ENCODE measurements at regions not wholly inside any gene's neighbourhood (a gene's known extent, or its start where the extent isn't known, plus 50 kb on each side); places are given as distances from the start of the nearest gene placed in this dataset.
"Not testable (repeated sequence)": the region's sequence is repeated elsewhere in the genome, so short reads cannot be mapped to it uniquely, and the experiment has no call there.

DNA sequence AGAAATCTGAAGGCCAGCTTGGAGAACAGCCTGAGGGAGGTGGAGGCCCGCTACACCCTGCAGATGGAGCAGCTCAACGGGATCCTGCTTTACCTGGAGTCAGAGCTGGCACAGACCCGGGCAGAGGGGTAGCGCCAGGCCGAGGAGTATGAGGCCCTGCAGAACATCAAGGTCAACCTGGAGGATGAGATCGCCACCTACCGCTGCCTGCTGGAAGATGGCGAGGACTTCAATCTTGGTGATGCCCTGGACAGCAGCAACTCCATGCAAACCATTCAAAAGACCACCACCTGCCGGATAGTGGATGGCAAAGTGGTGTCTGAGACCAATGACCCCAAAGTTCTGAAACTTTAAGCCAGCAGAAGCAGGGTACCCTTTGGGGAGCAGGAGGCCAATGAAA lies 318.4 kb downstream of the ZFHX3 start:
- DNase-seq: not testable (repeated sequence)

DNA sequence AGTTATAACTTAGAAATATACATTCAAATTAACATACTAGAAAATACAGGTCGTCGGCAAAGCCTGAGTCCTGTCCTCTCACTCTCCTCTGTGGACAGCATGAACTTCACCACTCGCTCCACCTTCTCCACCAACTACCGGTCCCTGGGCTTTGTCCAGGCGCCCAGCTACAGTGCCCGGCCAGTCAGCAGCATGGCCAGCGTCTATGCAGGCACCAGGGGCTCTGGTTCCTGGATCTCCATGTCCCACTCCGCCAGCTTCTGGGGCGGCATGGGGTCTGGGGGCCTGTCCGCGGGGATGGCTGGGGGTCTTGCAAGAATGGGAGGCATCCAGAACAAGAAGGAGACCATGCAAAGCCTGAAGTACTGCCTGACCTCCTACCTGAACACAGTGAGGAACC lies 319.4 kb downstream of the ZFHX3 start:
- DNase-seq: no peak

DNA sequence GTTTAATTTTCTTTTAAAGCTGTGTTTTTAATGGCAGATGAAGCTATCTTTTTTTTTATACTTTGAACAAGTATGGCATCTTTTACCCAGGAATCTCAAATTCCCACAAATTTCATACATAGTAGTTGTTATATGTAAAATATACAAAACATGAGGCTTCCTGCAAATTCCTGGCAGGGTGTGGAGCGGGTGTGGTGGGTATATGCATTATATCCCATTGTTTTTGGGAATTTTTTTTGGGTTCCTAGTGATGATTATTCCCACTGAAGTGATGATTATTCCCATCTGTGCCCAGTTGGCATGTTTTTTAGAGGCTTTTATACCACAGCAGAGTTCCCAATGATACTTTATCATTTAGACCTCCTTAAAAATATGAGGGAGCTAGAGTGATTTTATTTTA lies 320.4 kb downstream of the ZFHX3 start:
- no peak for DNase-seq

DNA sequence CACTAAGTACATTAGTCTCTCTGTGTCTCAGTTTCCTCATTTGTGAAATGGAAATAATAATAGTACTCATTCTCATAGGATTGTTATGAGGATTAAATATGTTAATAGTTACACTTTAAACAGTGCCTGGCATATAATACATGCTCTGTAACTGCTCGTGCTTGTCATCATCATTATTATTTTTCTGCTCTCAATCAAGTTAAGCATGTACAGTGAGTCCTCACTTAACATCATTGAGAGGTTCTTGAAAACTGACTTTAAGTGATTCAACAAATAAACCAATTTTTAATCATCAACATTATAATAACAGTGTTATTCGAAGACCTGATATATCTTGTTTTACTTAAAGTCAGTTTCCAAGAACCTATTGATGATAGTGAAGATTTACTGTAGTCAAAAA lies 322.3 kb downstream of the ZFHX3 start:
- DNase-seq: no peak

DNA sequence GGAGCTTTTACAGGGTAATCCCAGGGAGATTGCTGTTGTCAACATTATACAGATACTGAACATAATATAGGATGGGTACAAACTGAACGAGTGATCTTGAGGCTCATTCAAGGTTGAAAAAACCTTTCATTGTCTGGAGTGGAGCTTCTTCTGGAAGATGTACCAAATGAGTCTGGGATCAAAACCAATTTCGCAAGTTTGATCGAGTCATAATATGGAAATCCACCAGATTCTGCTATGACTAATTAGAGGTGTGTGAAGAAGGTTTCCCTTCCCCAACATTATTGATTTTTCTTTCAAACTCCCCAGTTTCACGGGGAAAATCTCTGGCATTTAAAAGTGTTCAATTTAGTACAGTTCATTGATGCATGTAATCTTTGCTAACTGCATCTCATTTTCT lies 324.1 kb downstream of the ZFHX3 start:
- DNase-seq: no peak

DNA sequence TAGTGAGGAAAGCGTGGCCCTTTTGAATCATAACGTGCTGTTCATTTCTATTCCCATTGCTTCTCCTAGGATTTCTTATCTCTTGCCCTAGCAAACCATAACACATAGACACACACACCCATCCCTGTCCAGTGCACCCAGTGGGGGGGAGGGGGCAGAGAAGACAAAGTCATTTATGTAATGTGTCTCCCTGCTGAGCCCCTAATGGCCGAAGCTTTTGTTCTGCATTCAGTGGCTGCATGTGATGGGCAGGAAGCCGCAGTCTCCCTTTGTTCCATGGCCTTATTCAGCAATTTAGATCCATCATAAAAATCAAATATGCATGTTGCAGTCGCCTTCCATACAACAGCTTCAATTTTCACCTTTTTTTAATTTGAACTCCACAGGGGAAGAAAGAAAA lies 325.4 kb downstream of the ZFHX3 start:
- no peak for DNase-seq

DNA sequence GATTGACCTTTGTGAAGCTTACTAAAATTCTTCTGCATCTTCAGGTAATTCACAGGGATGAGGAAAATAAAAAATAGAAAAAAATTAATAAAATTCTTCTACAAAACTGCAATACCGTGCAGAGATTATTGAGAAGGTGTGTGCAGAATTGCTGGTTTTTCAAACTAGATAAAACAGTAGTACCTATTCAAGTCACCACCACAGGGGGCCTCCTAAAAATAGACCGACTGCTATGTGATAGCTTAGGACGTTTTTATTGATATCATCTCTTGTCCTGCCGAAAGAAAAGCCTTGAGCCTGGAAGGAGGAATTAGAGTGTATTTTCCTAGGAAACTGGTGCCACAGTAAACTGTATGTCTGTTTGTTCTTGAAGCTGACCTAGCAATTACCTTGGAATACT lies 325.9 kb downstream of the ZFHX3 start:
- no peak for DNase-seq

DNA sequence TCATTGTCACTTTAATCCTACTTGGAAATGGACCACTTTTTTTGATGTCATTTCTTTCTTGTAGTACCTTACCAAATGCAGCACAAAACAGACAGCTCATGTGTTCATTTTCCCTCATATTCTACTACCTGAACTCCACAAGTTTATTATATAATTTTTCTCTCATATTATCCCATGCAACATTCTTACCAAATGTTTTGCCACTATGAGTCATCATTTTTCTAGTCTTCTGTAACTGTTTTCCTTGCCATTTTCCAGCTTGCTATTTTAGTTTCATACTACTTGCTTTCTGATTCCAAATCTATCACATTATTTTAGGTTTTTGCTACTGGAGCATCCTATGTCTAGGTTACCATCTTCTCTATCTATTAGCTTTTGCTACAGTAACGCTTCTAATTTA lies 332.7 kb downstream of the ZFHX3 start:
- no peak for DNase-seq

DNA sequence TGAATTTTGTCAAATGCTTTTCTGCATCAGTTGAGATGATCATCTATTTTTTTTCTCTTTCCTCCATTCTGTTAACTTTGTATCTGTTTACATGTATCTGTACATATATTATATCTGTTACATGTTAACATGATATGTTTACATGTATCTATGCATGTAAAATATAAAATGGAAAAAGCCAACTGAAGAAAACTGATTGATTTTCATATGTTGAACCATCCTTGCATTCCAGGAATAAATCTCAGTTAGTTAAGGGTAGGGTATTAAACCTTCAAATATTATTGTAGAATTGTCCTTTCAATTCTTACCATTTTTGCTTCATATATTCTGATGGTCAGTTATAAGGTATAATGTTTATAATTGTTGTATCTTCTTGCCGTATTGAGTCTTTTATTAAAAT lies 336.1 kb downstream of the ZFHX3 start:
- DNase-seq: no peak

DNA sequence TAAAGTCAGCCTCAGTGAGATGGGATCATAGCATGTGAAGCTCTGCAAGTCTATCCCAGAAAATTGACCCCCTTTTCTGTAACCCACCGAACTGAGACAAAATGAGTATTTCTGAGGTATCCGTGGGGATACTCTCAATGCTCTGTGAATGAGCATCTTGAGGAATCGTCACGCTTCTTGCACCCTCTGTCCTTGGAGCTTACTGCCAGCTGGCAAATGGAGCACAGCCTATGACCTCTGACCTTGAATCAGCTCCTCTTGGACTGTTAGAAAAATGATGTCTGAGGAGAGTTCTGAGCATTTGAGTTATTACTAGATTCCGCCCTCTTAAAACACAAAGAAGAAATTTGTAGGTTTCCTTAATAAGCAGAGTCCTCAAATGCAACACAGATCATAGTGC lies 342.1 kb downstream of the ZFHX3 start:
- no peak for DNase-seq

DNA sequence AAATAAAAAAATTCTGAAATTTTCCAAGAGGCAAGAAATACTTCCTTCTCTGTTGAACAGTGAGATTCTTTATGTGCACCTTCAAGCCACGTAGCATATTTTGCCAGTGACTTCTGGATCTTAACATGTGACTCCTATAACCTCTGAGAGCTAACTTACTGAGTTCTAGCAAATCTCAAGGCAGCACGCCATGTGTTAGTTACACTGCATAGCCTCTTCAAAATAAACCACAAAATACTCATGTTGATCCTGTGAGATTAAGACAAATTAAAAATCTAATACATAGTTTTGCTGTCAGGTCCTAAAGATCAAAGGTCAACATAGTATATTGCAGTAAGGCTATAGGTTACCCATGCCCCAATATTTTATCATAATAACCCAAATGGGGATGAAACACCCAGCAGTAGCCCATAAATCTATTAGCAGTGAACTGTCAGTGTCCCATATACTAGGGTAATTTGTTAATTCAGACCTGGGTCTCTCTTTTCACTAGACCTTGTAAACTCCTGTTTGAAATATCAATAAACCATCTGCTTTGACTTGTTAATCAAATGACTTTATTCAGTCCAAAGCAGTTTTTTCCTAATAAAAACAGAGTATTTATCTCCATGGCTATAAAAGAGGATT lies 343.1 kb downstream of the ZFHX3 start:
- no peak for DNase-seq

DNA sequence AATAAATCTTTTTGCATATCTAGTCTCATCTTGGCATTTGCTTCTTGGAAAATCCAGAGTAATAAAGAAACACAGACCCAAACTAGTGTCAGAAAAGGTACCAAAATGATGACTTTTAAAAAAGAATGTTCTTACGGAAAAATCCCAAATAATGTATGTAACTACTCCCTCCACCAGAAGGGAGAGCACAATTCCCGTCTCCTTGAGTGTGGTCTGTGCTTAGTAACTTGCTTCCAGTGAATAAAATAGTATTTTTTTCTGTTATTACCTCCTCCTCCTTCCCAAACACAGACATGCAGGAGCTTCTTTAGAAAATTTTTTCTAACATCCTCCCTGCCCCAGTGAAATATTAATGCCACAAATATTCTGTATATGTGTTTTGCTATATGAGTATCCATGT lies 358.1 kb downstream of the ZFHX3 start:
- no peak for DNase-seq

DNA sequence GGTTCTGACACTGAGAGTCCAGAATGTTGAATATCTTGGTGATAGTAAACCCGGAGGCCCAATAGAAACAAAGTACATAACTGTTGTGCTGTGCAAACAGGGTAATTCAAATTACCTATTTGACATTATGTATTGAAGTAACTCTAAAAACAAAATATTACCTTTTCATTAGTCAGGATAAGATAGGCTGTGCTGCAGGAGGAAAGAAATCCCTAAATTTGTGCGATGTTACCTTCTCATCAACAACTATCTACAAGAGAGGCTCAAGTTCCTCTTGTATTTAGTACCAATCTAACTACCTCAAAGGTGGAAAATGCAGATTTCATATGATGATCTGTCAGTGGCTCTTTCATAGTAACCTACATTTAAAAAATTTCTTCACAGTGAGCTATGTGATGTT lies 367.2 kb downstream of the ZFHX3 start:
- DNase-seq: no peak

DNA sequence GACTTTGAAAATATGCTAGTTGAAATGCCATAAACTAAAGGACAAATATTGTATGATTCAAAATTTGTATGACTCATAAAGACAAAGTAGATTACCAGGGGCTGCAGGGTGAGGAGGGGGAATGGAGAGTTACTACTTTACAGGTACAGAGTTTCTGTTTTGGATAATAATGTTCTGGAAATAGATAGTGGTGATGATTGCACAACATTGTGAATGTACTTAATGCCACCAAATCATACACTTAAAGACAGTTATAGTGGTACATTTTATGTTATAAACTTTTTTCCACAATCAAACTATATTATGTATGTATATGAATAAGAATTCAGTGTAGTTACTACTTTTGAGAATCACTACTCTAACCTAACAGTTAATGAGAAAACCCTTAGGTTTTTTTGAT lies 368.1 kb downstream of the ZFHX3 start:
- no peak for DNase-seq

DNA sequence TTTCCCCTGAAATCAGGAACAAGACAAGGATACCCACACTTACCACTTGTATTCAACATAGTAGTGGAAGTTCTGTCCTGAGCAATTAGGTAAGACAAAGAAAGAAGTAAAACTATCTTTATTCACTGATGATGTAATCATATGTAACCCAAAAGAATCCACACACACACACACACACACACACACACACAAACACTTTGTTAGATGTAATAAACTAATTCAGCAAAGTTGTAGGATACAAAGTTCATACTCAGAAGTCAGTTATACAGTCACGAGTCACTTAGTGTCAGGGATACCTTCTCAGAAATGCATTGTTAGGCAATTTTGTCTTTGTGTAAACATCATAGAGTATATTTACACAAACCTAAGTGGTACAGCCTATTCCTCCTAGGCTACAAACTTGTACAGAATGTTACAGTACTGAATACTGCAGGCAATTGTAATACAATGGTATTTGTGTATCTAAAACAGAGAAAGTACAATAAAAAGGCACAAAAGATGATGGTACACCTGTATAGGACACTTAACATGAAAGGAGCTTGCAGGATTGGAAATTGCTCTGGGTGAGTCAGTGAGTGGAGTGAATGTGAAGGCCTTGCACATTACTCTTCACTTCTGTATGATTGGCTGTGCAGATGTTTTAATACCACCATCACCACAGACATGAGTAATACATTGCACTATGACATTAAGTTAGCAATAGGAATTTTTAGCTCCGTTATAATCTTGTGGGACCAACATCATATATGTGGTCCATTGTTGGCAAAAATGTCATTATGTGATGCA lies 370.1 kb downstream of the ZFHX3 start:
- DNase-seq: no peak

DNA sequence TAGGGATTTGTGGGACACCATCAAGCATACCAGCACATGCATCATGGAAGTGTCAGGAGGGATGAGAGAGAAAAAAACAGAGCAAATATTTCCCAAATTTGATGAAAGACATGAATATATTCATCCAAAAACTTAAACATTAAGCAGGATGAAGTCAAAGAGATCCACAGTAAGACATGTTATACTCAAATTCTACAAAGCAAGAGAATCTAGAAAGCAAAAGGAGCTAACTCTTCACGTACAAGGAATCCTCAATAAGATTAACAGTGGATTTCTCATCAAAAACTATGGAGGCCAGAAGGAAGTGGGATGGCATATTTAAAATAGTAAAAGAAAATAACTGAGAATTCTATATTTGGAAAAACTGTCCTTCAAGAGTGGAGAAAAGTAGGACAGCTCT lies 374.8 kb downstream of the ZFHX3 start:
- DNase-seq: no peak

DNA sequence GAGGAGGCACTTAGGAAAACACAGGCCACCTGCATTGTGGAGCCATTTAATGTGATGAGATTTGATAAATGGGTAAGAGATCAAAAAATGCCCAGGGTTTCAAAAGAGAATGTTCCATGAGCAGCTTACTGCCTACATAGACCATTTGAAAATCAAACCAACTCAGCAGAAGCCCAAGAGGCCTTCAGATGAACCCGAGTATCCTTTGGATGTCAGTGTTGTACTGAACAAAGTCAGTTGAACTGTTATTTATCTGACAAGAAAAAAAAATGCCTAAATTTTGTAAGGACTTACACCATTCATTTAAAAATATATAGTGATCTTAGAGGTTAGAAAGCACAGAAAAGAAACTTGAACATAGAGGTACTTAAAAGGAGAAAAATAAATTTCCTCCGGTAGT lies 381.7 kb downstream of the ZFHX3 start:
- no peak for DNase-seq

DNA sequence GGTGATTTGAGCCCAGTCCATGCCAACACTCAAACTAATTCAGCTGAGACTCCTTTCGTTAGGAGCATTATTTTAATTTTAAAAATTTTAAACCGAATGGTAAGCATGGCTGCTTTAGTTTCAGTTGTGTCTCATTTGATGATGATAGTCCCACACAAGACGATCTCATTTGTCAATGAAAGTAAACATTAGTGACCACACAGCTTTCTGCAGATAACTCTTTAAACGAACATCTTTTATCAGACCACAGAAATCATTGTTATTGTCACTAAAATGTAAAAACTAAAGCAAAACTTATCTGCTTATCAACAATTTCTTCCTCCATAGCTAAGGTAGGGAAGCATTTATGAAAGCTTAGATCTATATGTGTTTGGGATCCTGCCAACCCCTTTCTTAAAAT lies 382.2 kb downstream of the ZFHX3 start:
- DNase-seq: no peak

DNA sequence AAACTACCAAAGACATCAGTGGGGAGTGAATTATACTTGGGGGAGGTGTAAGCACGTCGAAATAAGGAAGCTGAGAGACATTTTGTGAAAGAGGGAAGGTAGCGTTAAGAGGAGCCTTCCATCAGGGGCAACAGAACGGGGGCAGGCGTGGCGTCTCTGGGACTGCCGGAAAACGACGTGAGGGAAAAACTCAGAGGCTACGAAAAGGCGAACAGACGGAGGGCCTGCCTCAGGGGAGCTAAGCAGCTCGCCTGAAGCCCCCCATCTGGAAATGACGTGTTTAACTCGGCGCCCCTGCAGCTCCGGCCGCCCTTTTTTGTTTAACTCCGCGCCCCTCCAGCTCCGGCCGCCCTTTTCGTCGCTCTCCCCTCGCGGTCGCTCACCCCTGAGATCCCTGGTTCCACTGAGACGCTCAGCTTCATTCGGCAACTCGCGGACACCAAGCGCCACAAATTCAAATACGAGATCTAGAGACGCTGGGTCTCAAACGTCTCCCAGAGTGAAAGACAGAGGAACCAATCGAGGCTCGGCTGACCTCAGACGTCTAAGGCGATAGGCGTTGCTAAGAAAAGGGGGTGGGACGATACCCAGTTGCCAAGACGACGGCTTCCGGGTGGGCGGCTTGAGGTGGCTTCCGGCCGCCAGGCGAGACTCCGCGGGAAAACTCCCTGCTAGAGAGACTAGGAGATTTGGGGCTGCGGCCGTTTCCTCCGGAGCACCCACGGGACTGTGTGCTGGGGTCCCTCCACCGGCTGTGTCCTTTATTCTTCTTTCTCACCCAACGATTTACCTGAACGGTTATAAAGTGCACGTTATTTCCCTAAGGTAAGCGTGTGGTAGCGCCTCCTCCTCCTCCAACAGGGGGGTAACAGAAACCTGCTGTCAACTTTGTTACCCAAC lies 383.2 kb downstream of the ZFHX3 start:
- peak; percentile 95 for DNase-seq

DNA sequence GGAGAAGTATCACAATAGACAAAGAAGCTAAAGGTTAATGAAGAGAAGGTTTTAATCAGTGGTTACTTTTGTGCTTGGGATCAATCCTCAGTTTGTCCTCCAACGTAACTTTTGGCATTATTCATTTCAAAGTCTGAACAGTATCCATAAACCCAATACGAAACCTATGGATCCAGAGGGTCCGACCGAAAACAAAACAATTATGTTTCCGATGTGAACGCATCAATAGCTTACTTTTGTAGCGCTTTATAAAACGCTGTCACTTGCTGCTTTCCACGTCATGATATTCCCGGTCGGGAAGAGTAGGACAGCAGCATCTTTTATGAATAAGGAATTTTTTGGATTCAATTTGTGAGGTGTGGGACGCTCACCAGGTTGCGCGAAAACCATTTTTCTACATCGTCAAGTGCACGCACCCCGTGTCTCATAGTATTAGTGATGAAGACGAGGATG lies 383.8 kb downstream of the ZFHX3 start:
- no peak for DNase-seq

DNA sequence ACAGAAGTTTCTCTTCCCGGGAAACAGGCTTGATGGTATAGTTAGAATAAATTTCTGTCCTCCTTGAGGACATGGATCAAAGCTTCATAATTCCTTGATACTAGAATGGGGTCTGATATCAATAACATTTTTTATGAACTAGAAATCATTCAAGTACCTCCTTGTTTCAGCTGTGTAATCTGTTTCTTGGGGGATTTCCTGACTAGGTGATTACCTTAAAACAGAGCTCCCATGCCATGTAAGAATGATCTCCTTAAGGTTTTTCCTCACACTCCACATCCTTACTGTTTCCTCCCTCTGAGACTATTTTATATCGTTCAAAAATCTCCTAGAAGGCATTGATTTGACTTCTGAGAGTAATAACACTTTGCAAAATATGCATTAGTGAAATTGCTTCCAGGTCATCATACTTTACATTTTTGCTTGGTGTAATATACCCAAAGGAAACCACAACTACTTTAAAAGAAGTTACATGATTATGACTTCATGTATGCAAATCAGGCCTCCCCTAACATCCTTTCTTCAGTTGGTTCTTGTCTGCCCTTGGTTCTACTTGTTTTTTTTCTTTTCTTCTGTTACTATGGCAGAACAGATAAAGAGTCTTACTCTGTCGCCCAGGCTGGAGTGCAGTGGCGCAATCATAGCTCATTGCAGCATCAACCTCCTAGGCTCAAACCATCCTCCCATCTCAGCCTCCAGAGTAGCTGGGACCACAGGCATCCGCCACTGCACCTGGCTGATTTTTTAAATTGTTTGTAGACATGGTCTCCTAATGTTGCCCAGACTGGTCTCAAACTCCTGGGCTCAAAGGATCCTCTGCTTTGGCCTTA lies 388.8 kb downstream of the ZFHX3 start:
- DNase-seq: no peak

DNA sequence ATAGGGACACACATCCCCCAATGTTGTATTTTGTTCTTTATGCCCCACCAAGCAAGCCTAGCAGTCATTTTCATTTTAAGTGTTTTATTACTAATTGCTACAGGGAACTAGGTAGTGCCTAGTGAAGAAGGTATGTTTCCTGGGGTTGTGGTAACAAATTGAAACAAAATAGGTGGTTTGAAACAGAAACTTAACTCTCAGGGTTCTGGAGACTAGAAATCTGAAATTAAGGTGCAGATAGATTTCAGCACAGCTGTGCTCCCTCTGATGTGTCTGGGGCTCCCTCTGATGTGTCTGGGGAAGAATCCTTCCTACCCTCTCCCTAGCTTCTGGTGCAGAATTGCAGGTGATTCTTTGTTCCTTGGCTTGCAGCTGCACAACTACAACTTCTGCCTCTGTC lies 390.1 kb downstream of the ZFHX3 start:
- no peak for DNase-seq

DNA sequence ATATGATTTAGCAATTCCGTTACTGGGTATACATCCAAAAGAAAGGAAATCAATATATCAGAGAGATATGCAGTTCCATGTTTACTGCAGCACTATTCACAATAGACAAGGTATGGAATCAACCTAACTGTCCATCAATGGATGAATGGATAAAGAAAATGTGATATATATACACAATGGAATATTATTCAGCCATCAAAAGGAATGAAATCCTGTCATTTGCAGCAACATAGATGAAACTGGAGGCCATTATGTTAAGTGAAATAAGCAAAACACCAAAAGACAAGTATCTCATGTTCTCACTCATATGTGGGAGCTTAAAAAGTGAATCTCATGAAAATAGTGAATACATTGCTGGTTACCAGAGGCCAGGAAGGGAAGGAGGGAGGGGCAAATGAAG lies 390.8 kb downstream of the ZFHX3 start:
- DNase-seq: no peak
